Endodermal cell (in vitro differentiated cells): ENCODE measurements at regions not wholly inside any gene's neighbourhood (a gene's known extent, or its start where the extent isn't known, plus 50 kb on each side); places are given as distances from the start of the nearest gene placed in this dataset.

Source experiments
- DNase-seq: peaks from one replicate; pipeline ENCODE4 v3.0.0-alpha.2; 2017
- H3K27ac ChIP-seq: 2 replicates; pipeline ENCODE4 v1.5.1; 2013; ENCODE audit warnings: mild to moderate bottlenecking, low read depth, low read length, moderate library complexity
- H3K27me3 ChIP-seq: 2 replicates; pipeline ENCODE4 v1.6.1; 2013; ENCODE audit warnings: mild to moderate bottlenecking, low read length, moderate library complexity; ENCODE audit not compliant: insufficient read depth, control insufficient read depth, poor library complexity, severe bottlenecking
- H3K36me3 ChIP-seq: 2 replicates; pipeline ENCODE4 v1.7.0; 2013; ENCODE audit warnings: mild to moderate bottlenecking, low read length, moderate library complexity; ENCODE audit not compliant: control insufficient read depth, insufficient read depth
- H3K4me1 ChIP-seq: one replicate; pipeline ENCODE4 v1.7.0; 2013; ENCODE audit warnings: low read length; ENCODE audit not compliant: control insufficient read depth, insufficient read depth
- H3K4me3 ChIP-seq: 2 replicates; pipeline ENCODE4 v1.5.1; 2013; ENCODE audit warnings: mild to moderate bottlenecking, low read length, moderate library complexity
- H3K9ac ChIP-seq: 2 replicates; pipeline ENCODE4 v1.6.1; 2013; ENCODE audit warnings: mild to moderate bottlenecking, low read length, moderate library complexity; ENCODE audit not compliant: poor library complexity, severe bottlenecking; ENCODE audit errors: extremely low read depth
- H3K9me3 ChIP-seq: 2 replicates; pipeline ENCODE4 v1.6.1; 2013; ENCODE audit warnings: mild to moderate bottlenecking, low read length, moderate library complexity; ENCODE audit not compliant: control insufficient read depth
- H3K27ac Mint-ChIP-seq: 2 replicates; pipeline ENCODE4 v1.8.0; 2020; ENCODE audit warnings: mixed read lengths
- H3K27me3 Mint-ChIP-seq: 2 replicates; pipeline ENCODE4 v1.8.0; 2021; ENCODE audit warnings: mild to moderate bottlenecking, mixed read lengths; ENCODE audit not compliant: insufficient read depth
- H3K36me3 Mint-ChIP-seq: 2 replicates; pipeline ENCODE4 v1.8.0; 2020; ENCODE audit warnings: low read depth, mixed read lengths
- H3K4me1 Mint-ChIP-seq: 2 replicates; pipeline ENCODE4 v1.8.0; 2020; ENCODE audit warnings: mixed read lengths
- H3K4me3 Mint-ChIP-seq: 2 replicates; pipeline ENCODE4 v1.8.0; 2020; ENCODE audit warnings: mild to moderate bottlenecking, moderate library complexity, mixed read lengths
- H3K9me3 Mint-ChIP-seq: 2 replicates; pipeline ENCODE4 v1.8.0; 2020; ENCODE audit warnings: mild to moderate bottlenecking, mixed read lengths
- whole genome bisulfite sequencing, 2 experiments: methylation state at CpG; one replicate each; pipeline versions ENCODE4 v1.1.5 to v1.1.7; 2013; ENCODE audit warnings: missing lambda C conversion rate in 2 of 2, mixed read lengths in 1 of 2; ENCODE audit not compliant: insufficient coverage in 1 of 2, insufficient read length in 1 of 2; 5-methylcytosine and 5-hydroxymethylcytosine counted together
- TF ChIP-seq, protein P1 (sequence below): fragments of 200-600 bp; sonication (generic); conservative IDR thresholded peaks from 2 replicates; pipeline ENCODE4 v1.5.0; 2021; ENCODE audit warnings: antibody characterized with exemption, mild to moderate bottlenecking

DNA sequence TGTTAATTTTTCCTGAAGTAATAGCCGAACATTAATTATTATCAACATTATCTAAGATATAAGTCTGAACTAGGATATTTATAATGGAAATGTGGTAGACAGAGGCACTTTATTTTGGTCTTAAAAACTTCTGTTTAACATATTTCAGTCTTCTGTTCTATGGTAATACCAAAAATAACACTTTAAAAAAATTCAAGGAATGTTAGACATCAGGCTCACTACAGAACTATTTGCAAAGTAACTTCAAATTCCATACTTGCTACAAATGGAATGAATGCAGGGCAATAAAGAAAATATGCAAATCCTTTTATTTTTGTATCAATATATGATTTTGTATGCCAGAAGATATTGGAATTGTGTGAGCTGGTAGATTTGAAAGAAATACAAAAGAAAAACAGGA, 345.5 kb upstream of the DSEL start:
- no peak for DNase-seq
- Histone ChIP-seq H3K27ac (no peak overlapping the region), H3K36me3 (no peaks in the 10 kb centered on the region), H3K4me3 (no peak overlapping the region), H3K9ac (no peak overlapping the region), H3K9me3 (no peaks in the 10 kb centered on the region), H3K4me1 (no peaks in the 10 kb centered on the region), H3K27me3 (no peaks in the 10 kb centered on the region)
- Mint-ChIP-seq H3K36me3 (no peaks in the 10 kb centered on the region), H3K9me3 (peaks cover 4% of the 10 kb centered on the region), H3K27ac (no peak overlapping the region), H3K4me1 (no peaks in the 10 kb centered on the region), H3K4me3 (no peak overlapping the region), H3K27me3 (no peaks in the 10 kb centered on the region)
- no CpG with 5 or more reads among the region's 1 CpG for WGBS, 2 experiments
- TF ChIP-seq, protein P1, sequence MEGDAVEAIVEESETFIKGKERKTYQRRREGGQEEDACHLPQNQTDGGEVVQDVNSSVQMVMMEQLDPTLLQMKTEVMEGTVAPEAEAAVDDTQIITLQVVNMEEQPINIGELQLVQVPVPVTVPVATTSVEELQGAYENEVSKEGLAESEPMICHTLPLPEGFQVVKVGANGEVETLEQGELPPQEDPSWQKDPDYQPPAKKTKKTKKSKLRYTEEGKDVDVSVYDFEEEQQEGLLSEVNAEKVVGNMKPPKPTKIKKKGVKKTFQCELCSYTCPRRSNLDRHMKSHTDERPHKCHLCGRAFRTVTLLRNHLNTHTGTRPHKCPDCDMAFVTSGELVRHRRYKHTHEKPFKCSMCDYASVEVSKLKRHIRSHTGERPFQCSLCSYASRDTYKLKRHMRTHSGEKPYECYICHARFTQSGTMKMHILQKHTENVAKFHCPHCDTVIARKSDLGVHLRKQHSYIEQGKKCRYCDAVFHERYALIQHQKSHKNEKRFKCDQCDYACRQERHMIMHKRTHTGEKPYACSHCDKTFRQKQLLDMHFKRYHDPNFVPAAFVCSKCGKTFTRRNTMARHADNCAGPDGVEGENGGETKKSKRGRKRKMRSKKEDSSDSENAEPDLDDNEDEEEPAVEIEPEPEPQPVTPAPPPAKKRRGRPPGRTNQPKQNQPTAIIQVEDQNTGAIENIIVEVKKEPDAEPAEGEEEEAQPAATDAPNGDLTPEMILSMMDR, result no peak

DNA sequence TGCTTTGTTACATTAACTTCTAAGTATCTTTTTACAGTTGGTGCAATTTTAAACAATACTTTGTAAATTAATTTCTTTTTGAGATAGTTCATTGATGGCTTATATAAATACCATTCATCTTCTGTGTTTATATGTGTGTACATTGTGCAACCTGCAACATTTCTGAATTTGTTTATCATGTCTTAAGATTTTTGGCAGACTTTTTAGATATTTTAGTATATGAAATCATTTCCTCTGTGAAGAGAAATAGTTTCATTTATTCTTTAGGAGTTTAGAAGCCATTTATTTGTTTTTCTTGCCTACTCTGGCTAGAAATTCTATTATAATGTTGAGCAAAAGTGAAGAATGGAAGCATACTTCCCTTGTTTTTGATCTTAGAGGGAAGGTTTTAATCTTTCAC, 337.8 kb upstream of the DSEL start:
- no peaks in the 10 kb centered on the region for H3K27me3 Mint-ChIP-seq

DNA sequence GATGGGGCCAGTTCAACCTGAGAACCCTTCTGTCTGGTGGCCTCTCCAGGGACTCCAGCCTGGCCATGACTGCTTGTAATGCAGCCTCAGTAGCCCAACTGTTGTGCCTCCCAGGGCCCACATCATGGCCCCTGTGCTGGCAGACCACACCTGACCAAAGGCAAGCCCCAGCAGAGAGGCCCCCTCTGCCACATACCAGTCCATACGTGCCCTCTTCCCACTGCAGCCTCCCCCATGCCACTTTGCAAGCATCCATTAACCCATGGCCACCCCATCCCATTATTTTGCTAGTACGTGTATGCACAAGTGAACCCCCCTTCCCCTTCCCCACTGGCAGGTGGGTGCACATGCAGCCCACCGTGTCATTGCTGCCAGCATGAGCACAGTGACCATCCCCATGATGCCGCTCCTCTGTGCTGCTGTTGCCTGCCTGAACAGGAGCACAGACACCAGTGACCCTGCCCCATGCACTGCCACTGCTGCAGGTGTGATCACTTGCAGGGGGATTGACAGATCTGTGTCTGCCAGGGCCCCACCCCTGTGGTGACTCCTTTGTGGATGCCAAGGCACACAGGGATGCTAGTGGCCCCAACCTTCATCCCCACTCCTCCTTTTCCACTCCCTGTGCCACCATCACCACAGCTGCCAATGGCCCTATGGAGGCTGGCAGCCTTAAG, 330.0 kb upstream of the DSEL start:
- no peak overlapping the region for H3K9ac ChIP-seq
- no peaks in the 10 kb centered on the region for H3K9me3 ChIP-seq
- no peak overlapping the region for H3K27ac ChIP-seq
- WGBS, 2 experiments, result 91 to 100% methylated on average over 2 to 4 of the region's 4 CpGs
- H3K27me3 ChIP-seq, result no peaks in the 10 kb centered on the region
- DNase-seq, result no peak
- no peaks in the 10 kb centered on the region for H3K9me3 Mint-ChIP-seq
- no peaks in the 10 kb centered on the region for H3K36me3 ChIP-seq
- H3K27me3 Mint-ChIP-seq, result no peaks in the 10 kb centered on the region
- no peaks in the 10 kb centered on the region for H3K4me1 ChIP-seq
- TF ChIP-seq, protein P1, result no peak
- no peak overlapping the region for H3K27ac Mint-ChIP-seq
- no peak overlapping the region for H3K4me3 ChIP-seq
- no peaks in the 10 kb centered on the region for H3K36me3 Mint-ChIP-seq
- no peak overlapping the region for H3K4me3 Mint-ChIP-seq
- H3K4me1 Mint-ChIP-seq, result peaks cover 9% of the 10 kb centered on the region

More for the DNA sequence above, 337.8 kb upstream of the DSEL start:
- Histone ChIP-seq H3K4me1 (no peaks in the 10 kb centered on the region), H3K27me3 (no peaks in the 10 kb centered on the region), H3K4me3 (no peak overlapping the region), H3K27ac (no peak overlapping the region), H3K9ac (no peak overlapping the region), H3K36me3 (no peaks in the 10 kb centered on the region), H3K9me3 (no peaks in the 10 kb centered on the region)
- Mint-ChIP-seq H3K27ac (no peak overlapping the region), H3K9me3 (no peaks in the 10 kb centered on the region), H3K36me3 (no peaks in the 10 kb centered on the region), H3K4me1 (peaks cover 6% of the 10 kb centered on the region), H3K4me3 (no peak overlapping the region)
- no peak for DNase-seq
- TF ChIP-seq, protein P1, result no peak
